NCI-H748 treated with DMSO at 0.1 percent for 48 hours (cell line): ENCODE measurements at regions not wholly inside any gene's neighbourhood (a gene's known extent, or its start where the extent isn't known, plus 50 kb on each side); places are given as distances from the start of the nearest gene placed in this dataset.

Source experiments
- DNase-seq: peaks from one replicate; lab custom pipeline; 2025; lab: John Stamatoyannopoulos, UW

- no peak for DNase-seq
These were observed 371.4 kb downstream of the HDGFL1 start for GRCh38 chr6:22940581-22941290.

- no peak for DNase-seq
These were observed 373.0 kb downstream of the HDGFL1 start for GRCh38 chr6:22942403-22942802.

DNA sequence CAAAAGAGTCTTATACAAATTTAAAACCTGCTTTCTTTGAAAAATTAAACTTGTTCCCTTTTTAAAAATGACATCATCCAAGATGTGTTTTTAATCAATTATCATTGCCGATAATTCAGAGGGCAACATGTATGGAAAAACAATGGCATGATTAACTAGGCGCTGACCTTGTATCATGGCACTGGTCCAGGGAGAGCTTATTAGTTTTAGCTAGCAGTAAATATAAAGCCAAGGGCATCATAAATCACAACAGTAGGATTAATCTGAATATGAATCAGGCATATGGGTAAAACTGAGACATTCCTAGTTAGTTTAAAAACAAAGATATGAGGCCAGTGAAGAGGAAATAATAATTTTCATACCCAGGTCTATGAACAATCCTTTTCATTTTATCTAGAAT lies 374.0 kb downstream of the HDGFL1 start:
- no peak for DNase-seq

- DNase-seq, result no peak
These were observed 380.6 kb downstream of the HDGFL1 start for GRCh38 chr6:22949967-22950366.

GRCh38 chr6:22952097-22952496 lies 382.7 kb downstream of the HDGFL1 start:
- DNase-seq, result no peak

DNA sequence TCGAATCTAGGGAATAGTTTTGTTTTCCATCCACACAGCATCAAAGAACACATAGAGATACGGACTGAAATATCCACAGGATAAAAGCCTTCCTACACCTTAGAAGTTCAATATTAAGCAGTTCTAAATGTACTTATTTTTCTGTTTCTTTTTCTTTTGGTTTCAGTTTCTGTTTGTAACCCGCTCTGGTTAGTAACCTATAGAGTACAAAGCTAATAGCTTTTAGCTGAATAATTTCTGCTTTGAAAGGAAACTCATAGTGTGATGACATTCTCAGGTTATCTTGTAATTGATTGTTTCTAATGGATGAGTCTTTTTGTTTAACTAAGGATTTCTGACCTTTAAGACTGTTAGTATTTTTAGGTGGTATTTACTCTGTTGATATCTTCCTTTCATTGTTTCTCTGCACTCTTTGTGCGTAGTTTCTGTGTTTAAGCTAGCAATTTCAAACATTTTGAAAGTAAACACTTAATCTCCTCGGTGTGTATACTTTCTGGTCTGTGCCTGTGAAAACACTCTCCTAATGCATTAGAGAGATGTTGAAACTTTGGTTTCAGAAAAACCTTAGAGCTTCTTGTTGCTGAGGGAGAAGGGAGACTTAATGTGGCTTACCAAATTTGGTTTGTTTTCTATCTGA lies 385.5 kb downstream of the HDGFL1 start:
- DNase-seq, result peak; percentile 58

DNA sequence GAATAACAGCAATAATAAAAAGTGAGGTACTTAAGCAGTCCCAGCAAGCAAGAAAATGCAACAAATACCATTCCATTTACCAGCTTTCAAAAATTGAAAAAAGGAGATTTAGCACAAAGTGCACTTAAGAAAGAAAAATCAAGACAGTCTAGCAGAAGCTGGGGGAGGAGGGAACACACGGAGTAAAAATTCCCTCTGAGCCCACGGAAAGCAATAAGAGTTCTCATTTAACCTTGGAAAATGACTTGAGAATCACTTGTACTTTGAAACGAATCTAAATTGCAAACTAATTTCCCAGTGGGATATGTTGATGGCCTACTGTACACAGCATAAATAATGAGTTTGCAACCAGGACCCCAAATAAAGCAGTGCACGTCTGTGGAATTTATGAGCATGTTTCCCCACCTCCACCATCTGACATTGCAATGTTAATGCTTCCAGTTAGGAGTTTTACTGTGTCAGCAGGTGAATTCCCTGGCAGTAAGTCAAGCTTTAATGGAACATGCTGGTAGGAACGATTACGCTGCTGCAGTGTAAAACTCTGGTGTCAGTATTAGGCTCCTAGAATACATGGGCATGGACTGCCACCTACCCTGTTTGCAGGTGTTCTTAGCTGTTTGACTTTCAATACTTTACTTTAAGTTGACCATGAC lies 386.8 kb downstream of the HDGFL1 start:
- DNase-seq, result no peak

GRCh38 chr6:22958677-22959076 lies 389.3 kb downstream of the HDGFL1 start:
- DNase-seq, result no peak

DNA sequence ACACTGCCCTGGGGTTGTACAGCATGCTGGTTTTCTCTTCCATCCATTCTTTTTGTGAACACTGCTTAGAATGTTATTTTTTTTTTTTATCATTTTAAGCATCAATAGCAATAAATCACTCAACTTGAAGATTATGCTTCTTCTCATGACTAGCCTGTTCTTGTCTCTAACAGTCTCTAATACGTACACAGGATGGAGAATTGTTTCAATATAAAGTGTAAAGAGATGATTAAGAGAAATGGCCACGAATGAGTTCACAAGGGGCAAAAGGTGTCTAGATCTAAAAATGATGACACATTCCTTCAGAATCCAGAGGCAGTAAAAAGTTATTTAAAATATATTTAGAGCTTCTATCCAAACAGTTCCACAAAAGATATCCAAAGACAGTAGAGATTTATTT lies 390.2 kb downstream of the HDGFL1 start:
- DNase-seq, result no peak

DNA sequence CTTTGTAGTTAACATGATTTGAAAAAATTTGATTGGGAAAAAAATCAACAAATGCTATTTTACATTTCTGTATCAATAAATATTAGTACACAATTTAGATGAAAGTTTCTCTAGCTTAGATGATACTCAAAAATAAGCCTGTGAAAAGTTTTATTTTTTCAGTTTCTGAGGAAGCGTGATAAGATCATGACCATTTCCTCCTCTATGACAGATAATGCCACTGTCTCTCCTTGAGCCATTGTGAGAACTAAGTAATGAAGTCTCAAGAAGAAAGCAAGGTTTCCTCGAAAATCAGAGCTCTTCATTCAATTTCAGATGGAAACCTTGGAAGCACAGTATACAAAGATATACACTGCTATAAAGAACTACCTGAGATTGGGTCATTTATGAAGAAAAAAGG lies 395.0 kb downstream of the HDGFL1 start:
- DNase-seq, result no peak

DNA sequence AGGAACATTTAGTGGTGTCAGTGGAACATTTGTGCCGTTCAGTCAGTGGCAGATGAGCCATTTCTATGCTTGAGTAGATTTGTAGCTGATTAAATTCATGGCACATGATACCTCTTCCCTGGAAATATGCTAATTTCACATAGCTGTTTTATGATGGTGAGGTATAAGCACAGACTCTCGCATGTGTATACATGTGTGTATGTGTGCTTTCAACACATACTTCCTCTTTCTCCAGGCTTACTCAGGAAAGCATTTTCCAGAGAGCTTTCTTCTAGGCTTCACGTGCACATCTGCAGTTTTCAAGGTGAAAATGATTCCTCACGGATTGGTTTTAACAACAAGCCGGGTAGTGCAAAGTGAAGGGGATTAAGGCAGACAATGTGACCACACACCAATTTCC lies 396.5 kb downstream of the HDGFL1 start:
- DNase-seq, result no peak

DNA sequence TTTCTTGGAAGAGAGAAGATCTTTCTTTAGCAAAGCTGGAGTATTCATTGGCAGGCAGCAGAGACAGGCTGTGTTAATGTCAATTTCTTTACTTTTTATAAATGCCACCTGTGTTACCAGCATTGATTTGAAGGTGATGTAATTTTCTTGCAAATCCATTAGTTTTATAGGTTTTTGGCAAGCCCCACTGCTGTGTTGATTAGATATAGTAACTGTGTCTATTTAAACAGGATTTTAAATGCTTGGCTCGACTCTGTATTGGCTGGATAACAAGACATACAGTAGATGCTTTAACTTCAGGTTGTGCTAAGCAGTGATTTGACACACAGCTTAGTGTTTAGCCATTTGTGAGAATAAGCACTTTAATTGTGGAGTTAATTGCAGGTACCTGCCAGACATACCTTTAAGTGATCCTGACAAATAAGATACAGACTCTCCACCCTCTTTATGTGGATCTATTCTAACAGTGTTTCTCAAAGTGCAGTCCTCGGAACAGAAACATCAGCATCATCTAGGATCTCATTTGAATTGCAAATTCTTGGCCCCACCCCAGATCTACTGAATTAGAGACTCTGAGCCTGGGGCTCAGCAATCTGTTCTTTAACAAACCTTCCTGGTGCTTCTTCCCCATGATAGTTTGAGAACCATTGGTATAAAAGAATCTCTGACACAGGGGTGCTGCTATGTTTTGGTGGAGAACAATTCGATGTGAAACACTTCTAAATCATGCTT lies 397.5 kb downstream of the HDGFL1 start:
- peak; percentile 65 for DNase-seq

DNA sequence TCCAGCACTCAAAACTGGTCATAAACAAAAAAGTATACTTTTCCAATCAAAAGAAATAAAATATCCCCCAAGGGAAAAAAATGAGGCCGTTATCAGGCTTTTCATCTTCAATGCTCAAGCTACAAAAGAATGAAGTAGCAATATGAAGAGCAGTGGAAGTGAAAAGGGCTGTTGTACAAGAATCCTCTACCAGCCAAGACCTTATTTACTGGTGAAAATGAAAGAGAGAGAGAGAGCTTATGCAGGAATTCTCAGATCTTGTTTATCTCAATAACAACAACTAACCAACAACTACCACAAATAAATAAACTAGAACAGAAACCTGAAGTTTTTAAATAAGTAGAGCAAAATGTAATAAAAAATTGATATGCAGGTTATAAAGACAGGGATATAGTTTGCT lies 400.6 kb downstream of the HDGFL1 start:
- DNase-seq, result no peak

DNA sequence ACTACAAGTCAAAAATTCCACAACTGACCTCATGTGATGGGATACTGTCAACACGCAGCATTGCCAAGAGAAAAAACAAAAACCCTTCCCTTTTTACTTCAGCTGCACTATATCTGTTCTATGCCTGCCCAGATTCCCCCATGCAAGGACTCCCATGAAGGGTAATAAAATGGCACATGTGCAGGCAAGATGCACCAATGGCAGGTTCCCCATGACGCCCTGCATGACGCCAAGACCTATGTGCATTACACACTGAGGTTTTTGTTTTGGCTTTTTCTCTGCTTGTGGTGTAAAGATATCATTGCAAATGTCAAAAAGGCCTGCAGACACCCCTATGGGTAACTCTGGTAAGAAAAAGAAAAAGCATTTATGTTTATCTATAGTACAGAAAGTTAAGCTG lies 403.4 kb downstream of the HDGFL1 start:
- DNase-seq, result no peak

DNA sequence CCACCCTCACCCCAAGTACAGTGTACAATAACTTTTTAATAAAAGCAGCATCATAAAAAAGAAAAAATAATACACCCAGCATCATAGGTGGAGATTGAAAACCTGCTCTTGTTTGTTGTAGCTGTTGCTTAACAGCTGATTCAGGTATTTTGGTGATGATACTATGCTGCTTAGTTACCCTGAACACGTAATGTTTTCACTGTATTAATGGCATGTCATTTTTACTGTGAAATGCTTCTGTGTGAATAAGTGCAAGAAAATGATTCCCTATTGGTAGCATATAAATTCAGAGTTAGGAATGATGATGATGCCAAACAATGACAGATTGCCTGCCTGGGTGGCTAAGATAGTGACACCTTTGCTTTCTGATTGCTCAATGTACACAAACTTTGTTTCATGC lies 405.7 kb downstream of the HDGFL1 start:
- DNase-seq, result no peak

DNA sequence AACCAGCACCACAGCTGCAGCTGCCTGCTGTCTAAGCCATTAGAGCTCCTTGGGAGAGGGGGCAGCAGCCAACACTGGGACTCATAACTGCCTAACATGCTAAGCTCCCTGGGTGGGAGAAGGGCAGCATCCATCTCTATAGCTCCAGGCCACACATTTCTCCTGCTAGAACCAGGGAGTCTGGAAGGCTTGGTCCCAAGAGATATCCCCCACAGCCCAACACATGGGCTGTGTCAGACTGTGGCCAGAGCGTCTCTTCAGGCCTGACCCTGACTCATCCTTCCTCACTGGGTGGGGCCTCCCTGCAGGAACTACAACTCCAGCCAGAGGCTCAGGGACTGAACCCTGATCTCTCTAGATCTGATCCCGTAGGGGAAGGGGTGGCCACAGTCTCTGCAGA lies 411.1 kb downstream of the HDGFL1 start:
- no peak for DNase-seq

DNA sequence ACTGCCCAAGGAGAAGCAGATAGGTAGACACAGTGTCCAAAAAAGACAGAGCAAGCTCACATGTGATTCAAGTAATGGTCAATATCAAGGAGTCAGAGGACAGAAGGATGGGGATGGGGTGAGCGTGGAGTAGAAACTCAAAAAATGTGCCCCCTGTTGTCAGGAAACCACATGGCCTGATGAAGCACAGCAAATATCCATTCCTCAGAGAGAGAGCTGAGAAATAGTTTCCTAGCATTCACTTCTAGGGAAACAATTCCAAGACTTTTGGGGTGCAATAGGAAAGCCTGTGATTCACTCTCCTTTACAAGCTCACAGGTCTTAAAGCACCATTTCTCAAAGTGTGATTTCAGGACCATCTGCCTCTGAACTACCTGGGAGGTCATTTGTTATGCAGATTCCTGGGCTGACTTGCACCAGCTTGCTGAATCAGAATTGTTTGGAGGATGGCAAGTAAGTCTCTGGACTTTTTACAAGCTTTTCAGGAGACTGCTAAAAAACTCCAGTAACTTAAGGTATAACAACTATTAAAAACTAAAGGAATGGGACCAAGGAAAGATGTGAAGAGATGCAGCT lies 432.8 kb downstream of the HDGFL1 start:
- DNase-seq, result no peak

DNA sequence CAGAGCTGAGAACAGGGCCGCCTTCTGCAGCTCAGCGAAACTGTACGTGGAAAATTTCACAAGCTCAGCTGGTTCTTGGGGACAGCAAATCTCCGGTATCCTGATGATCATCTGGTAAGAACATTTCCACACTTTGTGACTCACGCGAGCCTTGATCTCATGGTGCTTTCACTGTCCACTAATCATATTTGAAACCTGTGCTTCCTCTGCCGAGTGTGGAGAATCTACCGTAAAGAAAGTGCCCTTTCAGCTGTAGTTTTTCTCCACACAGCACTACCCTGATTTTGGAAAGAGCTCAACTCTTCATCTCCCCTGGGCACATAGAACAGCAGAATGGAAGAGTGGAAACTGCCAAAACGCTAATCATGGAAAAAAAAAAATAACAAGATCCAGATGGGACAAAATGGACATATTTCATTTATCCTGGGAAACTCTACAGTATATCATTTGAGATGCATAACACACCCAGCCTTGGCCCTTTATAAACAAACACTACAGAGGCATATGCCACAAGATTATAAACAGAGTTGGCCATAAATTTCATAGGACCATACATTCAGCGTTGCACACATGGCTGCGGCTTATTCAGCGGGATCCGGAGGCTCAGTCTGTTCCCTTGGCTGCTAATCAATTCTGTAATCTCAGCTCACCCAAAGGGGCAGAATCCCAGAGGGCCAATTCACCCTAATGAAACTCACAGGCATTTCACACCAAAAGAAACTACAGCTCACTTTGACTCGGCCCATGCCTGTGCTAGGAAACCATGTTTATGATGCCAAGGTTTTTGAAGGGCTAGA lies 434.5 kb downstream of the HDGFL1 start:
- no peak for DNase-seq

DNA sequence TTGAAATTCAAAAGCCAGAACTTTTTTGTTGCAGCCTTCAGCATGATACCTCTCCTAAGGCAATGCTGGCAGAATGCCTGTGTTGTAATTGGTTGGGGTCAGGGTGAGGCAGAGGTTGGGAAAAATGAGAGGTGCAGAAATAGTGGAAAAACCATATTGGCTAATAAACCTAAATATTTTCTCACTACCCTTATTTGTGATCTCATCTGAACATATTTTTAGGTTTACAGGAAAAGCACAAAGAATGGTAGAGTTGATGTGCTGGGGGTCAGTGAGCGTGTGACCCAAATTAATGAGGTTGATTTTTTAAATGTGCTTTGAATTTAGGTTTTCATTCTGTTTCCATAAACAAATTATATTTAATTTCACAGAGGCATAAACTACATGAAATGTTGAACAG lies 437.3 kb downstream of the HDGFL1 start:
- no peak for DNase-seq

GRCh38 chr6:23011615-23012014 lies 442.2 kb downstream of the HDGFL1 start:
- DNase-seq, result no peak

DNA sequence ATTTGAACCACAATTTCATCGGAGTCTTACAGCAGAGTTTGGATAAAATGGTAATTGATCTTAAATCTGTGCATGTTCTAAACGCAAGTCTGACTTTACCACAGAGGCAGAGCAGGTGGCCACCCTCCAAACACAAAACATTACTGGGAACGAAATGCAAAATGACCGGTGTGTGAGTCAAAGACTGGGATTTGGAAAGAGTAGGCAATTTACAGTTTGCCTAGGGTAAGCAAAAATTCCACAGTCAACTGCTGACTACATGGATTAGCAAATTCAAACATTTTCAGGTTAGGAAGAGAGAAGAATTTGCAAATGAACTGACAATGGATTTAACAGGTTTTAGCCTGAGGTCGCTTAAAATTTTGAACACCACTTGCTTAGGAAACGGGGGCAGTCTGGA lies 444.4 kb downstream of the HDGFL1 start:
- DNase-seq, result no peak

DNA sequence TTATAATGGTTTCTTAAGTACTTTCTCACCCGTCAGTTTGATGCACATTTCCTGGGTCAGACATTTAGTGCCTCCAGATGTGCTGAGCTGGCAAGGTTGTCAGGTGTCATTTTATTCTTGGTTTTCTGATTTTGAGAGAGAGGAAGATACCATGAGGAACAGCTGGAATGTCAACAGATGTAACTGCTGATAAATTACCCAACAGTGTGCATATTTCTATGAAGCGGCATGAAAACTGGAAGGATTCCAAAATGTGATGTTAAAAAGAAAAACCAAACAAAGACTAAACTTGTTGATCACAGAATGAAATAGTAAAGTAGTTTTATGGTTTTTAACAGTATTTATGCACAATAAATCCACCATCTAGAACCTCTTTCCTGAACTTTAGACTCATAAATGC lies 447.3 kb downstream of the HDGFL1 start:
- no peak for DNase-seq
